ENCODE measurements at regions not wholly inside any gene's neighbourhood (a gene's known extent, or its start where the extent isn't known, plus 50 kb on each side); places are given as distances from the start of the nearest gene placed in this dataset.

- TF ChIP-seq CTCF (IDR thresholded peaks at IDR 0.05), result no peak
- TF ChIP-seq POLR2A (IDR thresholded peaks at IDR 0.05), result no peak
Observed at GRCh38 chr11:13216019-13216710, 61.4 kb upstream of the BMAL1 start.

Data from thyroid gland (tissue), 4 donors.